SK-N-SH treated with all-trans-retinoic acid at 6 μM for 48 hours (cell line): ENCODE measurements at regions not wholly inside any gene's neighbourhood (a gene's known extent, or its start where the extent isn't known, plus 50 kb on each side); places are given as distances from the start of the nearest gene placed in this dataset.

Experiments used
- ATAC-seq: fragments of 200-7000 bp; cut with Tn5 transposase; 3 replicates; pipeline ENCODE4 v1.9.1; 2020; ENCODE audit warnings: mild to moderate bottlenecking, moderate library complexity
- ARNTL ChIP-seq: fragments of 450-650 bp; formaldehyde crosslinking; IDR thresholded peaks from 2 replicates; pipeline ENCODE4 v1.5.0; 2020; ENCODE audit warnings: low read depth, mild to moderate bottlenecking, moderate library complexity, borderline replicate concordance
- BACH2 ChIP-seq: fragments of 250-450 bp; sonication (Bioruptor Pico); IDR thresholded peaks from 2 replicates; pipeline ENCODE4 v1.9.0; 2021; ENCODE audit warnings: mild to moderate bottlenecking, borderline replicate concordance
- CSDC2 ChIP-seq: fragments of 250-450 bp; sonication (Bioruptor Pico); IDR thresholded peaks from 2 replicates; pipeline ENCODE4 v1.5.0; 2020; ENCODE audit warnings: mild to moderate bottlenecking, moderate library complexity
- ESRRG ChIP-seq: fragments of 250-450 bp; sonication (Bioruptor Pico); IDR thresholded peaks from 2 replicates; pipeline ENCODE4 v1.6.1; 2021; ENCODE audit warnings: mild to moderate bottlenecking
- GLIS3 ChIP-seq: fragments of 250-450 bp; sonication (Bioruptor Pico); IDR thresholded peaks from 2 replicates; pipeline ENCODE4 v1.5.0; 2020; ENCODE audit warnings: mild to moderate bottlenecking, moderate library complexity
- ISL1 ChIP-seq: fragments of 250-450 bp; sonication (Bioruptor Pico); IDR thresholded peaks from 2 replicates; pipeline ENCODE4 v2.1.2; 2022; ENCODE audit warnings: mild to moderate bottlenecking, moderate library complexity
- OSR1 ChIP-seq: fragments of 250-450 bp; sonication (Bioruptor Pico); IDR thresholded peaks from 2 replicates; pipeline ENCODE4 v1.8.0; 2022; ENCODE audit warnings: moderate library complexity, mild to moderate bottlenecking, inconsistent platforms
- PPARA ChIP-seq: fragments of 250-450 bp; sonication (Bioruptor Pico); IDR thresholded peaks from 2 replicates; pipeline ENCODE4 v1.5.0; 2020; ENCODE audit warnings: mild to moderate bottlenecking, borderline replicate concordance
- RARB ChIP-seq: fragments of 250-450 bp; sonication (Bioruptor Pico); IDR thresholded peaks from 2 replicates; pipeline ENCODE4 v1.8.0; 2021; ENCODE audit warnings: mild to moderate bottlenecking, moderate library complexity
- TOX ChIP-seq: fragments of 250-450 bp; sonication (Bioruptor Pico); IDR thresholded peaks from 2 replicates; pipeline ENCODE4 v1.8.0; 2021; ENCODE audit warnings: mild to moderate bottlenecking, moderate library complexity, borderline replicate concordance
- ZC3H10 ChIP-seq: fragments of 250-450 bp; sonication (Bioruptor Pico); IDR thresholded peaks from 2 replicates; pipeline ENCODE4 v1.5.1; 2021; ENCODE audit warnings: mild to moderate bottlenecking, moderate library complexity
- ZFP3 ChIP-seq: fragments of 250-450 bp; sonication (Bioruptor Pico); IDR thresholded peaks from 2 replicates; pipeline ENCODE4 v1.5.0; 2020; ENCODE audit warnings: mild to moderate bottlenecking, moderate library complexity
- ZFP30 ChIP-seq: fragments of 450-650 bp; formaldehyde crosslinking; IDR thresholded peaks from 2 replicates; pipeline ENCODE4 v1.5.0; 2022; ENCODE audit warnings: mild to moderate bottlenecking, moderate library complexity
- ZNF565 ChIP-seq: fragments of 450-650 bp; formaldehyde crosslinking; conservative IDR thresholded peaks from 2 replicates; pipeline ENCODE4 v1.5.0; 2020; ENCODE audit warnings: low read depth, mild to moderate bottlenecking, moderate library complexity
- ZNF70 ChIP-seq: fragments of 450-650 bp; formaldehyde crosslinking; IDR thresholded peaks from 2 replicates; pipeline ENCODE4 v1.5.0; 2020; ENCODE audit warnings: mild to moderate bottlenecking, moderate library complexity
- ZNF8 ChIP-seq: fragments of 450-650 bp; formaldehyde crosslinking; IDR thresholded peaks from 2 replicates; pipeline ENCODE4 v1.5.0; 2020; ENCODE audit warnings: mild to moderate bottlenecking, moderate library complexity
- TF ChIP-seq, protein P1 (sequence below): fragments of 250-450 bp; sonication (Bioruptor Pico); IDR thresholded peaks from 2 replicates; pipeline ENCODE4 v1.5.1; 2020; ENCODE audit warnings: low read depth, mild to moderate bottlenecking, moderate library complexity
- TF ChIP-seq, protein P2 (sequence below): fragments of 250-450 bp; sonication (Bioruptor Pico); IDR thresholded peaks from 2 replicates; pipeline ENCODE4 v1.8.0; 2020; ENCODE audit warnings: mild to moderate bottlenecking, moderate library complexity, borderline replicate concordance
- TF ChIP-seq, protein P3 (sequence below): fragments of 250-450 bp; sonication (Bioruptor Pico); IDR thresholded peaks from 2 replicates; pipeline ENCODE4 v1.8.0; 2021; ENCODE audit warnings: low read depth, mild to moderate bottlenecking, moderate library complexity, borderline replicate concordance
- TF ChIP-seq, protein P4 (sequence below): fragments of 250-450 bp; sonication (Bioruptor Pico); IDR thresholded peaks from 2 replicates; pipeline ENCODE4 v1.5.1; 2021; ENCODE audit warnings: mild to moderate bottlenecking, moderate library complexity

DNA sequence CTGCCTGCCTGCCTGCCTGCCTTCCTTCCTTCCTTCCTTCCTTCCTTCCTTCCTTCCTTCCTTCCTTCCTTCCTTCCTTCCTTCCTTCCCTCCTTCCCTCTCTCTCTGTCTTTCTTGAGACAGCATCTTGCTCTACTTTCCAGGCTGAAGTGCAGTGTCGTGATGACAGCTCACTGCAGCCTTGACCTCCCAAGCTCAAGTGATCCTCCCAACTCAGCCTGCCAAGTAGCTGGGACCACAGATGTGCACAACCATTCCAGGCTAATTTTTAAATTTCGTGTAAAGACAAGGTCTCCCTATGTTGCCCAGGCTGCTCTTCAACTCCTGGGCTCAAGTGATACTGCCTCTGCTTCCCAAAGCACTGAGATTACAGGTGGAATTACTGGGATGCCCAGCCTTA is 328.2 kb upstream of the SORL1-AS1 start:
- no peak for ATAC-seq
- TF ChIP-seq BACH2 (no peak), OSR1 (CRISPR knock-in tag) (no peak), ESRRG (CRISPR knock-in tag) (no peak), TOX (CRISPR knock-in tag) (no peak), ZC3H10 (no peak), ISL1 (CRISPR knock-in tag) (no peak)
- TF ChIP-seq, protein P1, sequence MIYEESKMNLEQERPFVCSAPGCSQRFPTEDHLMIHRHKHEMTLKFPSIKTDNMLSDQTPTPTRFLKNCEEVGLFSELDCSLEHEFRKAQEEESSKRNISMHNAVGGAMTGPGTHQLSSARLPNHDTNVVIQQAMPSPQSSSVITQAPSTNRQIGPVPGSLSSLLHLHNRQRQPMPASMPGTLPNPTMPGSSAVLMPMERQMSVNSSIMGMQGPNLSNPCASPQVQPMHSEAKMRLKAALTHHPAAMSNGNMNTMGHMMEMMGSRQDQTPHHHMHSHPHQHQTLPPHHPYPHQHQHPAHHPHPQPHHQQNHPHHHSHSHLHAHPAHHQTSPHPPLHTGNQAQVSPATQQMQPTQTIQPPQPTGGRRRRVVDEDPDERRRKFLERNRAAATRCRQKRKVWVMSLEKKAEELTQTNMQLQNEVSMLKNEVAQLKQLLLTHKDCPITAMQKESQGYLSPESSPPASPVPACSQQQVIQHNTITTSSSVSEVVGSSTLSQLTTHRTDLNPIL, result no peak
- TF ChIP-seq, all 23 proteins: peak for 0

DNA sequence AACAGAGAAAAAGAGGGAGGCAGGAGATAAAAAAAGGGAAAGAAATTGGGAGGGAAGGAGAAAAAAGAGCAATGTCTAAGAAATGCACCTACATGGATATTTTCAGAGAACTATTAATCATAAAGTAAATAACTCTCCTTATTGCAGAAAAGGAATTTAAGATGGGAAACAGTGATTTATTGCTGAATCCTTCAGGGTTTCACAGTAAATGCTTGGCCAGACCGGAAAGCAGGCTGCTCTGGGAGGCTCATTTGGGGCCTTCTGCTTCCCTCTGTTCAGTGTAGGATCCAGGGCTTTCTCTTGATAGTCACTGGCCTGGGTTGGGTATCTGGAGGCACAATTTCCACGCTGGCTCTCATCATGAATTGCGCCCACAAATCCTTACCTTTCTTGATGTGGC is 324.3 kb upstream of the SORL1-AS1 start:
- peak; percentile 62 for ATAC-seq
- no peak for TF ChIP-seq ARNTL
- TF ChIP-seq GLIS3, result no peak
- TF ChIP-seq, protein P2, sequence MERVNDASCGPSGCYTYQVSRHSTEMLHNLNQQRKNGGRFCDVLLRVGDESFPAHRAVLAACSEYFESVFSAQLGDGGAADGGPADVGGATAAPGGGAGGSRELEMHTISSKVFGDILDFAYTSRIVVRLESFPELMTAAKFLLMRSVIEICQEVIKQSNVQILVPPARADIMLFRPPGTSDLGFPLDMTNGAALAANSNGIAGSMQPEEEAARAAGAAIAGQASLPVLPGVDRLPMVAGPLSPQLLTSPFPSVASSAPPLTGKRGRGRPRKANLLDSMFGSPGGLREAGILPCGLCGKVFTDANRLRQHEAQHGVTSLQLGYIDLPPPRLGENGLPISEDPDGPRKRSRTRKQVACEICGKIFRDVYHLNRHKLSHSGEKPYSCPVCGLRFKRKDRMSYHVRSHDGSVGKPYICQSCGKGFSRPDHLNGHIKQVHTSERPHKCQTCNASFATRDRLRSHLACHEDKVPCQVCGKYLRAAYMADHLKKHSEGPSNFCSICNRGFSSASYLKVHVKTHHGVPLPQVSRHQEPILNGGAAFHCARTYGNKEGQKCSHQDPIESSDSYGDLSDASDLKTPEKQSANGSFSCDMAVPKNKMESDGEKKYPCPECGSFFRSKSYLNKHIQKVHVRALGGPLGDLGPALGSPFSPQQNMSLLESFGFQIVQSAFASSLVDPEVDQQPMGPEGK (CRISPR knock-in tag), result no peak
- TF ChIP-seq, protein P1, result no peak
- TF ChIP-seq ISL1 (CRISPR knock-in tag), result no peak
- TF ChIP-seq CSDC2 (CRISPR knock-in tag), result no peak
- TF ChIP-seq ZNF565, result no peak
- TF ChIP-seq OSR1 (CRISPR knock-in tag), result no peak
- no peak for TF ChIP-seq ESRRG (CRISPR knock-in tag)
- no peak; the same call in 1 of the 2 replicates for TF ChIP-seq TOX (CRISPR knock-in tag)
- no peak for TF ChIP-seq PPARA (CRISPR knock-in tag)
- no peak for TF ChIP-seq BACH2
- TF ChIP-seq ZC3H10, result no peak
- TF ChIP-seq, protein P3, sequence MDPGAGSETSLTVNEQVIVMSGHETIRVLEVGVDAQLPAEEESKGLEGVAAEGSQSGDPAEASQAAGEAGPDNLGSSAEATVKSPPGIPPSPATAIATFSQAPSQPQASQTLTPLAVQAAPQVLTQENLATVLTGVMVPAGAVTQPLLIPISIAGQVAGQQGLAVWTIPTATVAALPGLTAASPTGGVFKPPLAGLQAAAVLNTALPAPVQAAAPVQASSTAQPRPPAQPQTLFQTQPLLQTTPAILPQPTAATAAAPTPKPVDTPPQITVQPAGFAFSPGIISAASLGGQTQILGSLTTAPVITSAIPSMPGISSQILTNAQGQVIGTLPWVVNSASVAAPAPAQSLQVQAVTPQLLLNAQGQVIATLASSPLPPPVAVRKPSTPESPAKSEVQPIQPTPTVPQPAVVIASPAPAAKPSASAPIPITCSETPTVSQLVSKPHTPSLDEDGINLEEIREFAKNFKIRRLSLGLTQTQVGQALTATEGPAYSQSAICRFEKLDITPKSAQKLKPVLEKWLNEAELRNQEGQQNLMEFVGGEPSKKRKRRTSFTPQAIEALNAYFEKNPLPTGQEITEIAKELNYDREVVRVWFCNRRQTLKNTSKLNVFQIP (CRISPR knock-in tag), result no peak
- TF ChIP-seq ZNF70 (CRISPR knock-in tag), result no peak
- no peak for TF ChIP-seq RARB (CRISPR knock-in tag)
- TF ChIP-seq ZFP3 (CRISPR knock-in tag), result no peak
- TF ChIP-seq, protein P4, sequence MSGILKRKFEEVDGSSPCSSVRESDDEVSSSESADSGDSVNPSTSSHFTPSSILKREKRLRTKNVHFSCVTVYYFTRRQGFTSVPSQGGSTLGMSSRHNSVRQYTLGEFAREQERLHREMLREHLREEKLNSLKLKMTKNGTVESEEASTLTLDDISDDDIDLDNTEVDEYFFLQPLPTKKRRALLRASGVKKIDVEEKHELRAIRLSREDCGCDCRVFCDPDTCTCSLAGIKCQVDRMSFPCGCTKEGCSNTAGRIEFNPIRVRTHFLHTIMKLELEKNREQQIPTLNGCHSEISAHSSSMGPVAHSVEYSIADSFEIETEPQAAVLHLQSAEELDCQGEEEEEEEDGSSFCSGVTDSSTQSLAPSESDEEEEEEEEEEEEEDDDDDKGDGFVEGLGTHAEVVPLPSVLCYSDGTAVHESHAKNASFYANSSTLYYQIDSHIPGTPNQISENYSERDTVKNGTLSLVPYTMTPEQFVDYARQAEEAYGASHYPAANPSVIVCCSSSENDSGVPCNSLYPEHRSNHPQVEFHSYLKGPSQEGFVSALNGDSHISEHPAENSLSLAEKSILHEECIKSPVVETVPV (CRISPR knock-in tag), result no peak

DNA sequence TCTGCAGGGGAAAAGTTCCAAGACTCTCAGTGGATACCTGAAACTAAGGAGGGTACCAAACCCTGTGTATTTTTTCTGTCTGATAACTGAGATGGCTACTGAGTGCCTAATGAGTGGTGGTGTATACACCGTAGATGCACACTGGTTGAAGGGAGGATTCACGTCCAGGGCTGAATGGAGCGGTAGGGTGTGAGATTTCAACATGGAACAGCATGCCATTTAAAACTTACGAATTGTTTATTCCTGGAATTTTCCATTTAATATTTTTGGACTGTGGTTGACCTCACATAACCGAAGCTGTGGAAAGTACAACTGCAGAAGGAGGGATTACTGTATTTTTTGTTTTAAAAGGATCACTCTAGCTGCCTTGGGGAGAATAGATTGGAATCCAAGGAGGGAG is 322.5 kb upstream of the SORL1-AS1 start:
- no peak for TF ChIP-seq PPARA (CRISPR knock-in tag)
- TF ChIP-seq TOX (CRISPR knock-in tag), result no peak
- TF ChIP-seq BACH2, result no peak
- TF ChIP-seq, protein P3 (CRISPR knock-in tag), result no peak
- TF ChIP-seq ZNF8 (CRISPR knock-in tag), result no peak
- no peak for TF ChIP-seq ISL1 (CRISPR knock-in tag)
- TF ChIP-seq CSDC2 (CRISPR knock-in tag), result no peak
- TF ChIP-seq GLIS3, result no peak
- TF ChIP-seq ZFP30 (CRISPR knock-in tag), result no peak
- TF ChIP-seq, protein P1, result no peak
- TF ChIP-seq ZNF565, result no peak
- no peak for TF ChIP-seq OSR1 (CRISPR knock-in tag)
- no peak for TF ChIP-seq ZC3H10
- ATAC-seq, result no peak
